Endothelial cell (in vitro differentiated cells): ENCODE measurements at regions not wholly inside any gene's neighbourhood (a gene's known extent, or its start where the extent isn't known, plus 50 kb on each side); places are given as distances from the start of the nearest gene placed in this dataset.

Experiments used
- DNase-seq: peaks from one replicate; pipeline ENCODE4 v3.0.0; 2021; ENCODE audit warnings: low spot score
- H3K27ac Mint-ChIP-seq: one replicate; pipeline ENCODE4 v1.8.0; 2021; ENCODE audit warnings: mixed read lengths, inconsistent platforms; ENCODE audit not compliant: unreplicated experiment
- H3K27me3 Mint-ChIP-seq: one replicate; pipeline ENCODE4 v1.8.0; 2021; ENCODE audit warnings: mild to moderate bottlenecking, moderate library complexity, mixed read lengths, inconsistent platforms; ENCODE audit not compliant: unreplicated experiment
- H3K36me3 Mint-ChIP-seq: one replicate; pipeline ENCODE4 v1.8.0; 2021; ENCODE audit warnings: mild to moderate bottlenecking, low read depth, mixed read lengths, inconsistent platforms; ENCODE audit not compliant: unreplicated experiment
- H3K4me1 Mint-ChIP-seq: one replicate; pipeline ENCODE4 v1.8.0; 2021; ENCODE audit warnings: mild to moderate bottlenecking, mixed read lengths, inconsistent platforms; ENCODE audit not compliant: unreplicated experiment
- H3K4me3 Mint-ChIP-seq: one replicate; pipeline ENCODE4 v1.8.0; 2021; ENCODE audit warnings: mild to moderate bottlenecking, mixed read lengths, inconsistent platforms; ENCODE audit not compliant: unreplicated experiment
- H3K9me3 Mint-ChIP-seq: one replicate; pipeline ENCODE4 v1.8.0; 2021; ENCODE audit warnings: mixed read lengths, inconsistent platforms; ENCODE audit not compliant: unreplicated experiment
- TF ChIP-seq, protein P1 (sequence below): fragments of 200-600 bp; sonication (generic); IDR thresholded peaks from one replicate; pipeline ENCODE4 v1.5.0; 2021; ENCODE audit warnings: antibody characterized with exemption; ENCODE audit not compliant: unreplicated experiment

DNA sequence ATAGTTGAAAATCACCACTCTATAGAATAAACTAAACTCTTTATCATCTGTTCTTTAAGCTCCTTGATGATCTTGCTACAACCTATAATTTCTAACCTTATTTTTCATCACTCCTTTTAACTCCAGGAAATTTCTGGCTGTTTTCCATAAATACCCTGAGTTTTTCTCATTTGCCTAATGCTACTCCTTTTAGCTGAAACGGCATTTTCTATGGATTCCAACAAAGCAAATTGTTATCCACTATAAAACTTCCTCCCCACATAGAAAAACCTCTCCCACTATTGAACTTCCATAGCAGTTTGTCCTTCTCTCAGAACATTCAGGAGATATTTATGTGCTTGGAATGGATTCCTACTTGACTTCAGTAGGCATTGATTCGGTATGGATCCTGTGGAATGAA, 122.8 kb downstream of the SLC41A2 start:
- no peak overlapping the region for H3K27ac Mint-ChIP-seq
- TF ChIP-seq, protein P1, sequence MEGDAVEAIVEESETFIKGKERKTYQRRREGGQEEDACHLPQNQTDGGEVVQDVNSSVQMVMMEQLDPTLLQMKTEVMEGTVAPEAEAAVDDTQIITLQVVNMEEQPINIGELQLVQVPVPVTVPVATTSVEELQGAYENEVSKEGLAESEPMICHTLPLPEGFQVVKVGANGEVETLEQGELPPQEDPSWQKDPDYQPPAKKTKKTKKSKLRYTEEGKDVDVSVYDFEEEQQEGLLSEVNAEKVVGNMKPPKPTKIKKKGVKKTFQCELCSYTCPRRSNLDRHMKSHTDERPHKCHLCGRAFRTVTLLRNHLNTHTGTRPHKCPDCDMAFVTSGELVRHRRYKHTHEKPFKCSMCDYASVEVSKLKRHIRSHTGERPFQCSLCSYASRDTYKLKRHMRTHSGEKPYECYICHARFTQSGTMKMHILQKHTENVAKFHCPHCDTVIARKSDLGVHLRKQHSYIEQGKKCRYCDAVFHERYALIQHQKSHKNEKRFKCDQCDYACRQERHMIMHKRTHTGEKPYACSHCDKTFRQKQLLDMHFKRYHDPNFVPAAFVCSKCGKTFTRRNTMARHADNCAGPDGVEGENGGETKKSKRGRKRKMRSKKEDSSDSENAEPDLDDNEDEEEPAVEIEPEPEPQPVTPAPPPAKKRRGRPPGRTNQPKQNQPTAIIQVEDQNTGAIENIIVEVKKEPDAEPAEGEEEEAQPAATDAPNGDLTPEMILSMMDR, result no peak

DNA sequence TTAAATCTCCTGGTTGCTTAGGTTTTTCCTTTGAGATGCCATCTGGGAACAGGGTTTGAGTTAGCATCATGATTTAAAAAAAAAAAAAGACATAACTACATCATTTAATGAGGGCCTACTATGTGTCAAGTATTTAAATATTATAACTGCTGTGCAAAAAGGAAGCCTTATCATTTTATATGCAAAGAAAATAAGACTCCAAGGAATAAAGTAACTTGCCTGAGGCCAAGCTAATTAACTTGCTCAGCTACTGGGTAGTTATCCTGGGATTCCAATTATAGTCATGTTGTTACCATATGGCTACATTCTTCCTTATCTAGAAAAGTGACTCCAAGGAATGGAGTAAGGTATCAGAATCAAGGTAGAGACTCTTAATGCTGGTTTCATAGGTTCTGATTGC, 123.5 kb downstream of the SLC41A2 start:
- no peaks in the 10 kb centered on the region for H3K9me3 Mint-ChIP-seq

More for the DNA sequence above, 122.8 kb downstream of the SLC41A2 start:
- no peak for DNase-seq
- Mint-ChIP-seq H3K36me3 (no peaks in the 10 kb centered on the region), H3K9me3 (no peaks in the 10 kb centered on the region), H3K4me1 (no peaks in the 10 kb centered on the region), H3K4me3 (no peak overlapping the region), H3K27me3 (no peaks in the 10 kb centered on the region)

DNA sequence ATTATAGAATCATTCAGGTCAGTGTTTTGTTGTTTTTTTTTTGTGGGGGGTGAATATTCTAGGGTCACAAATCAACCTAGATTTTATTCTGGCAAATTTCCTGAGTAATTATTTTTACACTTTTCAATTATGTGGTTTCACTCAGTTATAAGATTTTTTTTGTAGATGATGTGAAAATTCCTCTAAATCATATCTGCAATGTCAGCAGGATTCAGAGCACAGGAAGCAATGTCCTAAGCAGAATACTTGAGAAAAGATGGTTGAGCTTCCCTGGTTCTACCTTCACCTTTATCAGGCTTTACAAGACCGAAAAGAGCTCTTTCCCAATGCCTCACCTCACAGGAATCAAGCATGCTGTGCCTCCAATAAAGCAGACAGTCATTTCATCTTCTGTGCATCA, 124.3 kb downstream of the SLC41A2 start:
- Mint-ChIP-seq H3K9me3 (no peaks in the 10 kb centered on the region), H3K27ac (no peak overlapping the region), H3K36me3 (no peaks in the 10 kb centered on the region), H3K27me3 (no peaks in the 10 kb centered on the region), H3K4me3 (no peak overlapping the region), H3K4me1 (no peaks in the 10 kb centered on the region)
- TF ChIP-seq, protein P1, result no peak
- no peak for DNase-seq

More for the DNA sequence above, 123.5 kb downstream of the SLC41A2 start:
- TF ChIP-seq, protein P1, result no peak
- DNase-seq, result no peak
- Mint-ChIP-seq H3K36me3 (no peaks in the 10 kb centered on the region), H3K4me1 (no peaks in the 10 kb centered on the region), H3K27ac (no peak overlapping the region), H3K4me3 (no peak overlapping the region), H3K27me3 (no peaks in the 10 kb centered on the region)

DNA sequence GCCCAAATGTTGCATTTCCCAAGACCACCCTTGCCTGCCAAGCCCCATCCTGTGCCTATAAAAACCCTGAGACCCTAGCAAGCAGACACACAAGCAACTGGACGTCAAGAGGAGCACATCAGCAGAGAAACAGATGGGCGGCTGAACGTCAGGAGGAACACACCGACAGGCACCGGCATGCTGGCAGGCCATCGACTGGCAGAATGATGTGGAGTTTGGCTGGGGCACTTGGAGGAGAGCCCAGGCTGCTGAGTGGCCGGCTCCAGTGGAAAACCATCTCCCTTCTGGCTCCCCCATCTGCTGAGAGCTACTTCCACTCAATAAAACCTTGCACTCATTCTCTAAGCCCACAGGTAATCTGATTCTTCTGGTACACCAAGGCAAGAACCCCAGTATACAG, 130.1 kb downstream of the SLC41A2 start:
- H3K9me3 Mint-ChIP-seq, result peaks cover 7% of the 10 kb centered on the region
- no peak overlapping the region for H3K27ac Mint-ChIP-seq
- peaks cover 1% of the 10 kb centered on the region for H3K27me3 Mint-ChIP-seq
- DNase-seq, result no peak
- peaks cover 12% of the 10 kb centered on the region for H3K36me3 Mint-ChIP-seq
- H3K4me3 Mint-ChIP-seq, result no peak overlapping the region
- H3K4me1 Mint-ChIP-seq, result no peaks in the 10 kb centered on the region
- TF ChIP-seq, protein P1, result no peak

DNA sequence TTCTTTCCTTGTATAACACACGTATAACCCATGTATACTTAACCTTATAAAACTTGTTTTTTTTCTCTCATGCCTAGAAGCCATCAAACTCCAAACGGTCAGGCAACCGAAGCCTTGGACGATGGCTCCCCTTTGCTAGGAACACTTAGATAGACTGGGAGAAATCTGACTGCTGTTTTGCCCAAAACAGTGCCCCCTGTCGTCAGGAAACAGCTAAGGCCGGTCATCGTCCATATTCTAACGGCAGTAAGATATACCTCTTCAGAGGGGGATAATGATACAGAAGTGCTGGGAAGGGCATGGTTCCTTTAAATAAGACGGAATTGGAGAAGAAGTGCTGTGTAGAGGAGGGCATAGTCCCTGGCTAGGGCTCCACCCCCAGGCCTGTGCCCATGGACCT, 130.5 kb downstream of the SLC41A2 start:
- peak; percentile 20 for DNase-seq
- Mint-ChIP-seq H3K4me1 (no peaks in the 10 kb centered on the region), H3K36me3 (peaks cover 12% of the 10 kb centered on the region), H3K27ac (no peak overlapping the region), H3K27me3 (peaks cover 1% of the 10 kb centered on the region), H3K9me3 (peaks cover 7% of the 10 kb centered on the region), H3K4me3 (no peak overlapping the region)
- TF ChIP-seq, protein P1, result peak; percentile 56
